ENCODE measurements at regions not wholly inside any gene's neighbourhood (a gene's known extent, or its start where the extent isn't known, plus 50 kb on each side); places are given as distances from the start of the nearest gene placed in this dataset.

DNA sequence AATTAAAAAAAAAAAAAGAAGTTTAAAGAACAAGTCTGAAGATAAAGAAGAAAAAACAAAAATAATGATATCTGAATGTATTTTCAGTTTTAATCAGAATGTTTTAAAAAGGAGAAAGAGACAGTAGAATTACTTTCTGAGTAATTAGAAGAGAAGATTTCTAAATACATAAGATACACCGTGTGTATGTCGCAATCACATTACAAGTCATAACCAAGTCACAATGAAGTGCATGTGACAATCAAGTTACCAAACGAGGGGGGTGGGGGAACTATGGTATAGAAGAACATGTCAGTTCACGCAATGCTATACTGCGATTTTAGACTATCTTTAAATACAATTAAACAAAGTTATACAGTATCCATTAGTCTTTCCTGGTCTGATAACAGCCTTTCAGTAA is 1464.1 kb upstream of the FLRT2 start:
- Histone ChIP-seq H3K27ac (no peak overlapping the region), H3K9me3 (ENCODE audit: low read depth, low read length) (no peaks in the 10 kb centered on the region), H3K9ac (ENCODE audit: insufficient read length) (no peak overlapping the region), H3K4me3 (no peak overlapping the region), H3K36me3 (ENCODE audit: insufficient read depth, low read length) (no peaks in the 10 kb centered on the region)
- no peak for TF ChIP-seq FOXP2 (optimal IDR thresholded peaks at IDR 0.05; ENCODE audit: control extremely low read depth, extremely low read length, insufficient read depth)
- TF ChIP-seq POLR2AphosphoS5 (IDR thresholded peaks at IDR 0.05; ENCODE audit: borderline replicate concordance, low read depth, low read length), result no peak
- no peak for TF ChIP-seq EZH2 (IDR thresholded peaks at IDR 0.05)
- DNase-seq (ENCODE audit: low read depth, low spot score), result no peak

DNA sequence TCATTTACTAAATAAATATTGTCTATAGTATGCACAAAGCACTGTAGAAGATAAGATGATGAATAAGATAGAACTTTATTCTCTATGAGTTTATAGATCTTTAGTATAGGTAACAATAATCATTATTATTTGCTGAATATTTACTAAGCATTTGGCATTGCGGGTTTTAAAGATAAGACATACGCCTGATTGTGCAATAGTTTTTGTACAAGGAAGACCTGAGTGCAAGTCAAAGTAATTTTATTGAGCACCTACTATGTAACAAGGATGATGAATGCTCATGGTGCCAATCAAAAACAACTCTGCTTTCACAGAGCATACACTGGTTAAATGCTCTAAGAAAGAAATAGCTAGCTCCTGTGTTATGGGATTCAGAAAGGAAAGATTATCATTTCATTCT is 1461.7 kb upstream of the FLRT2 start:
- Histone ChIP-seq H3K36me3 (ENCODE audit: insufficient read depth, low read length) (no peaks in the 10 kb centered on the region), H3K9ac (ENCODE audit: insufficient read length) (no peak overlapping the region), H3K27ac (no peak overlapping the region), H3K4me3 (no peak overlapping the region), H3K9me3 (ENCODE audit: low read depth, low read length) (no peaks in the 10 kb centered on the region)
- TF ChIP-seq FOXP2 (optimal IDR thresholded peaks at IDR 0.05; ENCODE audit: control extremely low read depth, extremely low read length, insufficient read depth), result no peak
- no peak for TF ChIP-seq POLR2AphosphoS5 (IDR thresholded peaks at IDR 0.05; ENCODE audit: borderline replicate concordance, low read depth, low read length)
- no peak for TF ChIP-seq EZH2 (IDR thresholded peaks at IDR 0.05)
- DNase-seq (ENCODE audit: low read depth, low spot score), result no peak

DNA sequence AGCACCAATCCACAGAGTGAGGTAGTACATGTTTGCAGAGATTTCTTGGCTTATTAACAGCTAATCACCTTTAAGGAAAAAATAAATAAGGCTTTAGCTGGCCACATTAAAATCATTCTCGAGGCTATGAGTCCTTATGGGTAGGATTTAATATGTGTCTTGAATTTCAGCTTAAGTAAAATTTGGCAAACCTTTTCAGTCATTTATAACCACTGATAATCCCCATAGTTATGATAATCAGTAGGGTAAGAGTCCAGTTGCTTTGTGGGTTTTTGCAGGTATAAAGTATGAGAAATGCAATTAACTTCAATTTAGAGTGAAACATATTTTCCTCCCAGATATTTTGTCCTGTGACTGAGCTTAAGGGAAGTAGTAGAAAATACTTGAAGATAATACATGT is 1458.9 kb upstream of the FLRT2 start:
- no peaks in the 10 kb centered on the region for H3K36me3 ChIP-seq (ENCODE audit: insufficient read depth, low read length)
- no peak for DNase-seq (ENCODE audit: low read depth, low spot score)
- no peaks in the 10 kb centered on the region for H3K9me3 ChIP-seq (ENCODE audit: low read depth, low read length)
- no peak overlapping the region for H3K9ac ChIP-seq (ENCODE audit: insufficient read length)
- TF ChIP-seq POLR2AphosphoS5 (IDR thresholded peaks at IDR 0.05; ENCODE audit: borderline replicate concordance, low read depth, low read length) (no peak), FOXP2 (optimal IDR thresholded peaks at IDR 0.05; ENCODE audit: control extremely low read depth, extremely low read length, insufficient read depth) (no peak), EZH2 (IDR thresholded peaks at IDR 0.05) (no peak)
- no peak overlapping the region for H3K27ac ChIP-seq
- H3K4me3 ChIP-seq, result no peak overlapping the region

DNA sequence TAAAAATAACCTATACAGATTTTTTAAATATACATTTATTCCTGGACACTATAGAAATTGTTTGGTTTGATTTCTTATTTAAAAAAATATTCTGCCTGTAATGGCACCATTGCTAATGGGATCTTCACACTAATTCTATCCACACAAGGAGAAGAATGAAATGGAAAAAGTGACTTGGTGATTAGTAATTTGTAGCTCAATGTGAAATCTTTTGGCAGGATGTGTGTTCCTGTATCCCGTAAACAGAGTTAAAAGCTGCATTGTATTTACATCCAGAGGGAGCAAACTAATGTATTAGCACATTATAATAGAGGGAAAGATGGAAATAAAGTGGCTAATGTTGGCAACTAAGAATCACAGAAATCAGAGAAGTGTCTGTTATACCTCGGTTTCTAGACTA is 1455.3 kb upstream of the FLRT2 start:
- Histone ChIP-seq H3K9me3 (ENCODE audit: low read depth, low read length) (no peaks in the 10 kb centered on the region), H3K36me3 (ENCODE audit: insufficient read depth, low read length) (no peaks in the 10 kb centered on the region), H3K4me3 (no peak overlapping the region), H3K27ac (no peak overlapping the region), H3K9ac (ENCODE audit: insufficient read length) (no peak overlapping the region)
- TF ChIP-seq FOXP2 (optimal IDR thresholded peaks at IDR 0.05; ENCODE audit: control extremely low read depth, extremely low read length, insufficient read depth) (no peak), POLR2AphosphoS5 (IDR thresholded peaks at IDR 0.05; ENCODE audit: borderline replicate concordance, low read depth, low read length) (no peak), EZH2 (IDR thresholded peaks at IDR 0.05) (no peak)
- no peak for DNase-seq (ENCODE audit: low read depth, low spot score)

DNA sequence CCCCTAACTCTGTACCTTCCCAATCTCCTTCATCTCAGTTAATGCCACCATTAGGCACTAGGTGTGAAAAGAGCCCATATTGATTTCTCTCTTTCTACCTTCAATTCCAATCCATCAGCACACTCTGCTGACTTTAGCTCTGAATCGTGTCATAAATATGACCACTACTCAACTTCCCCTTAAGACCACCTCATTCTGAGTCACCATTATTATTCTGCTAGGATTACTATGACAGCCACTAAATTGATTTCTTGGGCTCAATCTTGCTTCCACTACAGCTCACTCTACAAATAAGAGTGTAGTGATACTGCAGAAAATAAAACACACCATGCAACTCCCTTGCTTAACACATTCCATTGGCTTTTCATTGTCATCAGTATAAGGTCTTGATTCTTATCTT is 1449.0 kb upstream of the FLRT2 start:
- DNase-seq (ENCODE audit: low read depth, low spot score), result no peak
- Histone ChIP-seq H3K27ac (no peak overlapping the region), H3K4me3 (no peak overlapping the region), H3K9me3 (ENCODE audit: low read depth, low read length) (no peaks in the 10 kb centered on the region), H3K36me3 (ENCODE audit: insufficient read depth, low read length) (no peaks in the 10 kb centered on the region), H3K9ac (ENCODE audit: insufficient read length) (no peak overlapping the region)
- TF ChIP-seq POLR2AphosphoS5 (IDR thresholded peaks at IDR 0.05; ENCODE audit: borderline replicate concordance, low read depth, low read length) (no peak), FOXP2 (optimal IDR thresholded peaks at IDR 0.05; ENCODE audit: control extremely low read depth, extremely low read length, insufficient read depth) (no peak), EZH2 (IDR thresholded peaks at IDR 0.05) (no peak)

DNA sequence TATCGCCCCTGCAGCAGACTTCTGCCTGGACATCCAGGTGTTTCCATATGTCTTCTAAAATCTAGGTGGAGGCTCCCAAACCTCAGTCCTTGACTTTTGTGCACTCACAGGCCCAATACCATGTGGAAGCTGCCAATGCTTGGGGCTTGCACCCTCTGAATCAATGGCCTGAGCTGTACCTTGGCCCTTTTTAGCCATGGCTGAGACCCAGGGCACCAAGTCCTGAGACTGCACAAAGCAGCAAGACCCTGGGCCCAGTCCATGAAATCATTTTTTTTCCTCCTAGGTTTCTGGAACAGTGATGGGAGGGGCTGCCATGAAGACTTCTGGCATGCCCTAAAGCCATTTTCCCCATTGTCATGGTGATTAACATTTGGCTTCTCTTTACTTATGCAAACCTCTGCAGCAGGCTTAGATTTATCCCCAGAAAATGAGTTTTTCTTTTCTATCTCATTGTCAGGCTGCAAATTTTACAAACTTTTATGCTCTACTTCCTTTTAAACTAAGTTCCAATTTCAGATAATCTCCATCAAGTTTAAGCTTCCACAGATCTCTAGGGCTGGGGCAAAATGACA is 1445.8 kb upstream of the FLRT2 start:
- Histone ChIP-seq H3K9ac (ENCODE audit: insufficient read length) (no peak overlapping the region), H3K9me3 (ENCODE audit: low read depth, low read length) (no peaks in the 10 kb centered on the region), H3K4me3 (no peak overlapping the region), H3K36me3 (ENCODE audit: insufficient read depth, low read length) (no peaks in the 10 kb centered on the region), H3K27ac (no peak overlapping the region)
- no peak for TF ChIP-seq EZH2 (IDR thresholded peaks at IDR 0.05)
- no peak for TF ChIP-seq POLR2AphosphoS5 (IDR thresholded peaks at IDR 0.05; ENCODE audit: borderline replicate concordance, low read depth, low read length)
- no peak for TF ChIP-seq FOXP2 (optimal IDR thresholded peaks at IDR 0.05; ENCODE audit: control extremely low read depth, extremely low read length, insufficient read depth)
- DNase-seq (ENCODE audit: low read depth, low spot score), result no peak

DNA sequence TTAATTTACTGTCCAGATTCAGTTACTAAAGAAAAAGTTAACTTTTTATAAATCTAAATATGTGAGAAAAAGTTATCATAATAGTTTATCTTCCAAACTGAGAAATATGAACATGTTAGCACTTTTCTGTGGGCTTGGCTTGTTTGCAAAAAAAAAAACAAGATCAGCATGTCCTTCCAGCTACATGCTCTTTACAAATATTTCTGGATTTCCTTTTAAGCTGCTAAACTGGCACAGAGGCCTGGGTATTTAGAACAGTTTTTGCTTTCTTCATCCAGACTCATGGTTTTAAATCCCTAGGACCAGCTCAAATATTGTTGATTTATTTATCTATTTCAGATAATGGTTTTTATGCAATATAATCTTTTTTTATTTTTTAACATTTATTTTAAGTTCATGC is 1444.5 kb upstream of the FLRT2 start:
- no peak for TF ChIP-seq EZH2 (IDR thresholded peaks at IDR 0.05)
- no peak for TF ChIP-seq FOXP2 (optimal IDR thresholded peaks at IDR 0.05; ENCODE audit: control extremely low read depth, extremely low read length, insufficient read depth)
- TF ChIP-seq POLR2AphosphoS5 (IDR thresholded peaks at IDR 0.05; ENCODE audit: borderline replicate concordance, low read depth, low read length), result no peak
- Histone ChIP-seq H3K9me3 (ENCODE audit: low read depth, low read length) (no peaks in the 10 kb centered on the region), H3K36me3 (ENCODE audit: insufficient read depth, low read length) (no peaks in the 10 kb centered on the region), H3K4me3 (no peak overlapping the region), H3K9ac (ENCODE audit: insufficient read length) (no peak overlapping the region), H3K27ac (no peak overlapping the region)
- DNase-seq (ENCODE audit: low read depth, low spot score), result no peak

DNA sequence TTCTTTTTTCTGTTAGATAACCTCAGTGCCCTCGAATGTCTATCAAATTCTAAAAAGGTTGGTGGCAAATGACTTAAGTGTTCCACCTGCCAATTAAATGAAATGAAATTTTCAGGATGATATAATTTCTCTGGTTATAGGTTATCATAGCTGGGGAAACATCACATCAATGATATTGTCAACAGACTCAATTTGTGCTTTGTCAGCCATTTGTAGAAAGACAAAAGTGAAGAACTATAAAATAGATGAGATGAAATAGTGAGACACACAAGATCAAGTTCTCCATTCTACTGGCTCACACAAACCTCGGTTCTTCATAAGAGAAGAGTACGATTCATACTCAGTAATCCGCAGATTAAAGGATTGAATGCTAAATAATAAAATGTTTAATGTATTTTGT is 1443.2 kb upstream of the FLRT2 start:
- Histone ChIP-seq H3K4me3 (no peak overlapping the region), H3K9me3 (ENCODE audit: low read depth, low read length) (no peaks in the 10 kb centered on the region), H3K36me3 (ENCODE audit: insufficient read depth, low read length) (no peaks in the 10 kb centered on the region), H3K9ac (ENCODE audit: insufficient read length) (no peak overlapping the region), H3K27ac (no peak overlapping the region)
- no peak for DNase-seq (ENCODE audit: low read depth, low spot score)
- TF ChIP-seq FOXP2 (optimal IDR thresholded peaks at IDR 0.05; ENCODE audit: control extremely low read depth, extremely low read length, insufficient read depth) (no peak), EZH2 (IDR thresholded peaks at IDR 0.05) (no peak), POLR2AphosphoS5 (IDR thresholded peaks at IDR 0.05; ENCODE audit: borderline replicate concordance, low read depth, low read length) (no peak)

DNA sequence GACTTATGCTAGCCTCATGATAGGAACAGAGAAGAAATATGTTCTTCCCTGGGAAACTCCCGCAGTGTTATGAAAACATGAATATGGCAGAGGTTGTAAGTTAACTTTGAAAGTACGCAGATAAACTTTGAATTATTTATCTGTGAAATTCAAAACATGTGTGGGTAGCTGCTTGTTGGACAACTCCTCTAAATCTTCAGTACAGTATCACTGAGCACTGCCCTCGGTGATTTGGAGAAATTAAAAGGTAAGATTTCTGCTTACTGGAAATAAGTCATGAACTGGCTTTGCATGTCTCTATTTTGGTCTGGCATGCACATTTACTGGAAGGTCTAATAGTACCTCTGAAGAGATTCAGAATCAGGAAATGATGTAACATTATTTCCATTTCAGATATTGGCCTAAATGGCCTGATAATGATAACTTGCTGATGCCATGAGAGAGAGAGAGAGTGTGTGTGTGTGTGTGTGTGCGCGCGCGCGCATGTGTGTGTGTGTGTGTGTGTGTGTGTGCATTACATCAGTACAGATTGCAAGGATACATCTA is 1441.9 kb upstream of the FLRT2 start:
- Histone ChIP-seq H3K4me3 (peak overlapping the region; percentile 36), H3K36me3 (ENCODE audit: insufficient read depth, low read length) (no peaks in the 10 kb centered on the region), H3K27ac (peak overlapping the region; percentile 89), H3K9me3 (ENCODE audit: low read depth, low read length) (no peaks in the 10 kb centered on the region), H3K9ac (ENCODE audit: insufficient read length) (peak overlapping the region; percentile 2)
- TF ChIP-seq EZH2 (IDR thresholded peaks at IDR 0.05) (no peak), FOXP2 (optimal IDR thresholded peaks at IDR 0.05; ENCODE audit: control extremely low read depth, extremely low read length, insufficient read depth) (peak; percentile 10)
- DNase-seq (ENCODE audit: low read depth, low spot score), result peak; percentile 74
